ENCODE measurements at regions not wholly inside any gene's neighbourhood (a gene's known extent, or its start where the extent isn't known, plus 50 kb on each side); places are given as distances from the start of the nearest gene placed in this dataset.
"Not testable (repeated sequence)": the region's sequence is repeated elsewhere in the genome, so short reads cannot be mapped to it uniquely, and the experiment has no call there.

GRCh38 chr4:75207902-75208301 lies 275.0 kb downstream of the PARM1 start:
- H2AFZ ChIP-seq (ENCODE audit: low read depth, low read length): no peak overlapping the region
- H3K36me3 ChIP-seq (ENCODE audit: insufficient read depth, low read length): no peaks in the 10 kb centered on the region
- no peaks in the 10 kb centered on the region for H3K4me1 ChIP-seq (ENCODE audit: insufficient read depth, low read length)
- H3K9me3 ChIP-seq (ENCODE audit: low read length): no peaks in the 10 kb centered on the region
- no peak overlapping the region for H3K4me3 ChIP-seq (ENCODE audit: low read length)
- H3K27me3 ChIP-seq (ENCODE audit: insufficient read depth, low read length): no peaks in the 10 kb centered on the region

GRCh38 chr4:75195111-75195510 lies 262.2 kb downstream of the PARM1 start:
- no peaks in the 10 kb centered on the region for H3K9me3 ChIP-seq (ENCODE audit: low read length)
- H3K36me3 ChIP-seq (ENCODE audit: insufficient read depth, low read length): no peaks in the 10 kb centered on the region
- no peak overlapping the region for H2AFZ ChIP-seq (ENCODE audit: low read depth, low read length)
- H3K4me1 ChIP-seq (ENCODE audit: insufficient read depth, low read length): no peaks in the 10 kb centered on the region
- H3K4me3 ChIP-seq (ENCODE audit: low read length): no peak overlapping the region
- no peaks in the 10 kb centered on the region for H3K27me3 ChIP-seq (ENCODE audit: insufficient read depth, low read length)

- Histone ChIP-seq H3K9me3 (ENCODE audit: low read length) (no peaks in the 10 kb centered on the region), H3K27me3 (ENCODE audit: insufficient read depth, low read length) (no peaks in the 10 kb centered on the region), H2AFZ (ENCODE audit: low read depth, low read length) (no peak overlapping the region), H3K36me3 (ENCODE audit: insufficient read depth, low read length) (no peaks in the 10 kb centered on the region), H3K4me1 (ENCODE audit: insufficient read depth, low read length) (no peaks in the 10 kb centered on the region), H3K4me3 (ENCODE audit: low read length) (no peak overlapping the region)
These were observed 261.3 kb downstream of the PARM1 start for GRCh38 chr4:75194180-75194579.

GRCh38 chr4:75192182-75192581 lies 259.3 kb downstream of the PARM1 start:
- H3K36me3 ChIP-seq (ENCODE audit: insufficient read depth, low read length); H3K4me3 ChIP-seq (ENCODE audit: low read length); H2AFZ ChIP-seq (ENCODE audit: low read depth, low read length); H3K4me1 ChIP-seq (ENCODE audit: insufficient read depth, low read length); H3K27me3 ChIP-seq (ENCODE audit: insufficient read depth, low read length); H3K9me3 ChIP-seq (ENCODE audit: low read length): not testable (repeated sequence)

- H3K4me1 ChIP-seq (ENCODE audit: insufficient read depth, low read length): no peaks in the 10 kb centered on the region
- no peak overlapping the region for H3K4me3 ChIP-seq (ENCODE audit: low read length)
- H3K36me3 ChIP-seq (ENCODE audit: insufficient read depth, low read length): no peaks in the 10 kb centered on the region
- H3K27me3 ChIP-seq (ENCODE audit: insufficient read depth, low read length): no peaks in the 10 kb centered on the region
- no peaks in the 10 kb centered on the region for H3K9me3 ChIP-seq (ENCODE audit: low read length)
- H2AFZ ChIP-seq (ENCODE audit: low read depth, low read length): no peak overlapping the region
These were observed 256.9 kb downstream of the PARM1 start for GRCh38 chr4:75189711-75190335.

- Histone ChIP-seq H3K4me1 (ENCODE audit: insufficient read depth, low read length) (no peaks in the 10 kb centered on the region), H3K4me3 (ENCODE audit: low read length) (no peak overlapping the region), H3K27me3 (ENCODE audit: insufficient read depth, low read length) (no peaks in the 10 kb centered on the region), H2AFZ (ENCODE audit: low read depth, low read length) (no peak overlapping the region), H3K9me3 (ENCODE audit: low read length) (no peaks in the 10 kb centered on the region), H3K36me3 (ENCODE audit: insufficient read depth, low read length) (no peaks in the 10 kb centered on the region)
These were observed 248.2 kb downstream of the PARM1 start for GRCh38 chr4:75180790-75181776.

- no peaks in the 10 kb centered on the region for H3K27me3 ChIP-seq (ENCODE audit: insufficient read depth, low read length)
- H2AFZ ChIP-seq (ENCODE audit: low read depth, low read length): no peak overlapping the region
- no peak overlapping the region for H3K4me3 ChIP-seq (ENCODE audit: low read length)
- H3K36me3 ChIP-seq (ENCODE audit: insufficient read depth, low read length): no peaks in the 10 kb centered on the region
- no peaks in the 10 kb centered on the region for H3K9me3 ChIP-seq (ENCODE audit: low read length)
- no peaks in the 10 kb centered on the region for H3K4me1 ChIP-seq (ENCODE audit: insufficient read depth, low read length)
These were observed 247.3 kb downstream of the PARM1 start for GRCh38 chr4:75180217-75180616.

- Histone ChIP-seq H2AFZ (ENCODE audit: low read depth, low read length) (no peak overlapping the region), H3K36me3 (ENCODE audit: insufficient read depth, low read length) (no peaks in the 10 kb centered on the region), H3K4me1 (ENCODE audit: insufficient read depth, low read length) (no peaks in the 10 kb centered on the region)
These were observed 246.6 kb downstream of the PARM1 start for GRCh38 chr4:75179510-75179909.

GRCh38 chr4:75172551-75172950 lies 239.6 kb downstream of the PARM1 start:
- H2AFZ ChIP-seq (ENCODE audit: low read depth, low read length): no peak overlapping the region
- H3K9me3 ChIP-seq (ENCODE audit: low read length): no peaks in the 10 kb centered on the region
- H3K4me3 ChIP-seq (ENCODE audit: low read length): no peak overlapping the region
- H3K27me3 ChIP-seq (ENCODE audit: insufficient read depth, low read length): no peaks in the 10 kb centered on the region
- H3K4me1 ChIP-seq (ENCODE audit: insufficient read depth, low read length): peaks cover 8% of the 10 kb centered on the region
- no peaks in the 10 kb centered on the region for H3K36me3 ChIP-seq (ENCODE audit: insufficient read depth, low read length)

More at GRCh38 chr4:75179510-75179909, 246.6 kb downstream of the PARM1 start:
- Histone ChIP-seq H3K9me3 (ENCODE audit: low read length) (no peaks in the 10 kb centered on the region), H3K4me3 (ENCODE audit: low read length) (no peak overlapping the region), H3K27me3 (ENCODE audit: insufficient read depth, low read length) (no peaks in the 10 kb centered on the region)

GRCh38 chr4:75169427-75169826 lies 236.5 kb downstream of the PARM1 start:
- Histone ChIP-seq H3K36me3 (ENCODE audit: insufficient read depth, low read length) (no peaks in the 10 kb centered on the region), H3K27me3 (ENCODE audit: insufficient read depth, low read length) (no peaks in the 10 kb centered on the region), H3K4me3 (ENCODE audit: low read length) (no peak overlapping the region), H2AFZ (ENCODE audit: low read depth, low read length) (peak overlapping the region; percentile 17), H3K4me1 (ENCODE audit: insufficient read depth, low read length) (peaks cover 8% of the 10 kb centered on the region), H3K9me3 (ENCODE audit: low read length) (no peaks in the 10 kb centered on the region)

GRCh38 chr4:75169020-75169419 lies 236.1 kb downstream of the PARM1 start:
- H3K4me3 ChIP-seq (ENCODE audit: low read length): no peak overlapping the region
- H3K36me3 ChIP-seq (ENCODE audit: insufficient read depth, low read length): no peaks in the 10 kb centered on the region
- H3K9me3 ChIP-seq (ENCODE audit: low read length): no peaks in the 10 kb centered on the region
- H2AFZ ChIP-seq (ENCODE audit: low read depth, low read length): peak overlapping the region; percentile 17
- H3K27me3 ChIP-seq (ENCODE audit: insufficient read depth, low read length): no peaks in the 10 kb centered on the region
- peaks cover 8% of the 10 kb centered on the region for H3K4me1 ChIP-seq (ENCODE audit: insufficient read depth, low read length)

GRCh38 chr4:75168548-75168947 lies 235.6 kb downstream of the PARM1 start:
- Histone ChIP-seq H3K27me3 (ENCODE audit: insufficient read depth, low read length) (no peaks in the 10 kb centered on the region), H3K4me1 (ENCODE audit: insufficient read depth, low read length) (peaks cover 8% of the 10 kb centered on the region), H3K9me3 (ENCODE audit: low read length) (no peaks in the 10 kb centered on the region), H2AFZ (ENCODE audit: low read depth, low read length) (no peak overlapping the region), H3K4me3 (ENCODE audit: low read length) (no peak overlapping the region), H3K36me3 (ENCODE audit: insufficient read depth, low read length) (no peaks in the 10 kb centered on the region)

- H3K36me3 ChIP-seq (ENCODE audit: insufficient read depth, low read length); H3K27me3 ChIP-seq (ENCODE audit: insufficient read depth, low read length); H3K4me1 ChIP-seq (ENCODE audit: insufficient read depth, low read length); H3K9me3 ChIP-seq (ENCODE audit: low read length); H3K4me3 ChIP-seq (ENCODE audit: low read length); H2AFZ ChIP-seq (ENCODE audit: low read depth, low read length): not testable (repeated sequence)
These were observed 232.2 kb downstream of the PARM1 start for GRCh38 chr4:75165100-75165499.

Measured in neuron (in vitro differentiated cells).